GM19351 (cell line): ENCODE measurements at regions not wholly inside any gene's neighbourhood (a gene's known extent, or its start where the extent isn't known, plus 50 kb on each side); places are given as distances from the start of the nearest gene placed in this dataset.

Experiments used
- ATAC-seq: cut with Tn5 transposase; IDR thresholded peaks from one replicate; pipeline ENCODE4 v1.9.1; 2021; ENCODE audit warnings: mild to moderate bottlenecking, moderate library complexity; ENCODE audit not compliant: unreplicated experiment

DNA sequence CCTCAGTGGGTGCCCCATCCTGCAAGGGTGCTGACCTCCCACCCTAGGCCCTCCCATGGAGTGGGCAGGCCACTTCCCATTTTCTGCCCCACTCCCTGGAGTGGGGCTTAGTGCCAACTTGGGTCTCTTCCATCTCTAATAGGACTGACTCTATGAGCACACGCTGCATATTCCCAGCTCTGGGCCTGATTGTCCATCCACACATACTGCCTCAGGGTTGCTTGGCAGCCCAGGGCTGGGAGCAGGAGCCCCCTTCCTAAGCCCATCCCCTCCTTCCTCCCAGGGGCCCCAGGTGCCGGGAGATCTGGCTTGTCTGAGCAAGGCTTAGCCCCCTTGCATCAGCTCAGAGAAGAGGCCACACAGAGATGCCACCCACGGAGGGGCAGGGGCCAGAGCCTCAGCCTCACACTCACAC is 55.1 kb downstream of the PJA1 start:
- no peak for ATAC-seq

DNA sequence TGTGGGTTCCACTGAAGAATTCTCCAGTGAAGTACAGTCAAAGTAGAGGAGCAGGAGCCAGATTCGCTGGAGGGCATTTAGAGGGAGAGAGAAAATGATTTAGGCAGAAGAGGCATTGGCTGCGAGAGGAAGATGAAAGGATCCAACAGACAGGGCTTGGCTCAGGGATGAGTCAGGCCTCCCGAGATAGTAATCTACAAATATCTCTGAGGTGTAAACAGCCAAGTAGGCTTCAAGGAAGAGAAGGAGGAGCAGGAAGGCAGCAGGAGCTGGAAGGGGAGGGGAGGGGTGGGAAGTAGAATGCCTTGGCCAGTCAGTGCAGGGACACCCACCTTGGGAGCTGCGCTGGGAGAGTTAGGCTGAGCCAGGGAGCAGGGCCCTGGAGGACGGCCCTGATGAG is 55.5 kb downstream of the PJA1 start:
- ATAC-seq: no peak

GRCh38 chrX:69109036-69109663 is 56.1 kb downstream of the PJA1 start:
- ATAC-seq: no peak

DNA sequence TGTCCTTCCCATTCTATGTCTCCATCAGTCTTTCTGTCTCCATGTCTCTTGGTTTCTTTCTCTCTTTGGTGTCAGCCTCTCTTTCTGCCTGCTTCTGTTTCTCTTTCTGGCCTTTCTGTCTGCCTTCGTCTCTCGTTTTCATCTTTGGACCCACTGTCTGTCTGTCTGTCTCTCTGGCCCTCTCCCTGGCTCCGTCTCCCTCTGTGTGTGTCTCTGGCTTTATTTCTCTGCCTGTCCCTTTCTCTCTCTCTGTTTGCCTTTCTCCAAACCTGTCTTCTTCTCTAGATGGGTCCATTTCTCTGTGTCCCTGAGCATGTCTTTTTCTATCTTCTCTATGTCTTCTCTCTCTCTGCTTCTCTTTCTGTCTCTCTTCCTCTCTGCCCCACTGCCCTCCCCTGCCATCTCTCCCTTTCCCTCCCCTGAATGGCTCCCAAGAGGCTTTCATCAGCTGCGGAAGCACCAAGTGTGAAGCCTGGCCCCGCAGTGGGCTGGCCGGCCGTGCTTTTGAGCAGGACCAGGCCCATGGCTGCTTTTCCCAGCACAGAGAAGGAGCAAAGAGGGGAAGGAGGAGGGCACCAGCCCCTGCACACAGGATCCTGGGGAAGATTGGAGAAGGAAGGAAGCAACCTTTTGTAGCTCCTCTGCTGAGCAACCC is 57.4 kb downstream of the PJA1 start:
- ATAC-seq: no peak

DNA sequence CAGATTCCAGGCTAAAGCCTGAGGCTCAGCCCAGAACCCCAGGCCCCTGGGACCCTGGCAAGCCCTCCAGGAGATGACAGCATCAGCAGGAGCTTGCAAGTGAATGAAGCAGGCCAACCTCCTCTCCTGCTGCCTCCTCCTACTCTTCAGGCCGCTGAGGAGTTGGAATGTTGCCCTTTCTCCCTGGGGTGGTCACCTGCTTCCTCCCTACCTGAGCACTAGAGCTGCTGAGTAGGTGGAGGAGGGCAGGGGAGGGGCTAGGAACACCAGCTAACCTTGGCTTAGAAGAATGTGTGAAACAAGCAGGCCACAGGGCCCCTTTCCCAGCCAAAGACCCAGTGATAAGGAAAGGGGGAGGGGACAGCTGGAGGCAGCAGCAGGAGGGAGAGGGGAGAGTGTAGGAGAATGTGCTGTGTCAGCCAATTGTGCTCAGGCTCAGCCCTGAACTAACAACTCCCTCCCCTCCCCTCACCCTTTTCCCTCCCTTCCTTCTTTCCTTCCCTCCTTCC is 58.0 kb downstream of the PJA1 start:
- no peak for ATAC-seq

GRCh38 chrX:69104756-69105434 is 60.4 kb downstream of the PJA1 start:
- ATAC-seq: no peak

DNA sequence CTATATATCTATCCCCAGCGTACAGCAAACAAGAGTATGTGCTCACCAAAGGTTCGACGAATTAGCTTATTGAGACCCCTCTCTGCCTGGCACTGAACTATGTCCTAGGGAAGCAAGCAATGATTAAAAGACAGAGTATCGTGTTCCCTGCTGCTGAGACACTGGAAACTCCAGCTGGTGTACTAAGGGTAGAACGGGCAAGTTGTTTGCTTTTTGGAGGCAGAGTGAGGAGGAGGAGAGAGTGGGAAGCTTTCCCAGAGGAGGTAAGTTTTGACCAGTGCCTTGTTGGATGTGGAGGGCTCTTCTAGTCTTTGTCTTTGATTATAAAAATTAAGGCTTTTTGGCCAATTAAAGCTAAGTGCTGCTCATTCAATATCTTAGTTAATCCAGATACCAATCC is 61.7 kb downstream of the PJA1 start:
- ATAC-seq: no peak

GRCh38 chrX:69102612-69103194 is 62.5 kb downstream of the PJA1 start:
- ATAC-seq: no peak

GRCh38 chrX:69101683-69102251 is 63.5 kb downstream of the PJA1 start:
- ATAC-seq: no peak

- no peak for ATAC-seq
These were observed 64.8 kb downstream of the PJA1 start for GRCh38 chrX:69100478-69100877.

DNA sequence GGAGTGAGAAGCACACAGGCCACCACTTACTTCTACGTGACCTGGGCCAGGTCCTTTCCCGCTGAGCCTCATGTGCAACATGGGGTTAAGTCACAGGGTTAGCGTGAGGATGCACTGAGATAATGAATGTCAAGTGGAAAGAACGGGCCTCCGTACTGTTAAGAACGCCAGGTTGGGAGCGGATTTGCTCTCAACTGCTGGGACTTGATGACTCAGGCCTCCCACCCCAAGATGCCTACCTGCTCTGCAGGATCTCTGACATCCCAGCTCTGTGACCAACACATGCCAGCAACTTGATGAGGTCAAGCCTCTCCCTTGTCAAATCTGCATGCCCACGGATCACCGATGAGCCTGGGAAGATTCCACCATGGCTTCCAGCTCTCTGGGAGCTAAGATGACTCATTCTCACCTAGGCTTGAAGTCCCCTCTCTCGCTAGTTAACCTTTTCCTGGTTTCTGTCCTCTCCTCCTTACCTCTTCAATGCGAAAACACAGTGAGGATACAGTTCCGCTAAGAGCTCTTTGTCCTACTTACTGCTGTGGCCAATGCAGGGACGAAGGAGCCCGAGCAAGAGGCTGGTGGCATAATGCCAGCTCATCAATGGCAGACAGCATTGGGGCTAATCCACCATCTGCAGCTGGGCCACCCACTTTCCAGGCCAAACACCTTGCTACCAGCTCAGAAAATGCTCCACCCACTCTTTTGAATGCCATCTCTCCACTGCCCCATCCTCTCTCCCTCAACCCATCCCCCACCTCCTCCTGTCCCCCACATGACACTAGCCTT is 67.6 kb downstream of the PJA1 start:
- no peak for ATAC-seq

DNA sequence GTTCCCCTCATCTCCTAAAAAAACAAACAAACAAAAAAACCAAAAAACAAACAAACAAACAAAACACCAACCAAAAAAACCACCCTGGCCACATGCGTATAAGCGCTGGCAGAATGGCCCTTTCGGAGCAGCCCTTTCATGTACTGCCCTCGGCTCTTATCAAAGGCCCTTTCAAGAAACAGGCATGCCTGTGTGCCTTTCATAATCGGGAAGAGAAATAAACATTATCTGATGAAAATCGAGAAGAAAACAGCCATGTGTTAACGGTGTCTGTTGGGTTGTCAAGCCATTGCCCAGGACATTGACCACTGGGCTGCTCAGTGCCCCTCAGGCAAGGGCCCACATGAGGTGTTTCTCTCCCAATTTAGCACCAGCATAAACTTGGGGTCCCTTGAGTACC is 68.3 kb downstream of the PJA1 start:
- no peak for ATAC-seq

GRCh38 chrX:69094977-69095669 is 70.1 kb downstream of the PJA1 start:
- ATAC-seq: no peak

DNA sequence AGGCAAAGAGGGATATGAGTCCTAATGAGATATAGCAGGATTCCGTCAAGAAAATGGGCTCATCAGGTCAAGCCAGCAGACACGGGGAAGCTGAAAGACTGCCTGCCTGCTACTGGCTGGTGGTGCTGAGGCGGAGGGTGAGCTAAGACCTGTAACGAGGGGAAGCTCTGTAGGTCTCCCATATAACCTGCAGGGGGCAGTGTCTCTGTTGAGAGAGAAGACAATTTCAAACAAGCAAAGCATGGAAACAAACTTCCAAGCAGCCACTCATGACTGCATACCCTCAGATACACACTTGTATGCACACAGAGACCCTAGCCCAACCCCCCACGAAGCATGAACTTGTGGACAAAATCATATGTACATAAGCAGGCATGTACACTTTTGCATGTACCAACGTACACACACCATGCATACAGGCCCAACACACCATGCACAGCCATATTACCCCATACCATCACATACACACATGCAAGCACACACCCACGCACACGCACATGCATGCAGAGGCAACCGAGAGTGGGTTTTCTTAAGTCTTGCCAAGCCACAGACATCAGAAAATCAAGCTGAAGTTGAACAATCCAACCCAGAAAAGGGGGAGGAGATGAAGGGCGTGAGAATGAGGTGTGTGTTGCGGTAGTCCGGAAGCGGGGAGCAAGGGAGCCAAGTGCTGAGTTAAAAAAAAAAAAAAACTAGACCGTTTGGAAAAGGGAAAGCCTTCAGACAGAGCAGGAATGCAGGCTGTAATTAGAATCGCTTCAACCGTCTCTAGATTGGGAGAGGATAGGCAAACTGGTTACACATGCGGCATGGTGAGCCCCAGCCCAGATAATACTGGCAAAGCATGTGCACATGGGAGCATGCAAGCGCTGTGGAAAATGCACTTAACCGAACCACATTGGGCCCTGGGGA is 71.0 kb downstream of the PJA1 start:
- peak; percentile 90 for ATAC-seq

GRCh38 chrX:69090022-69090421 is 75.2 kb downstream of the PJA1 start:
- ATAC-seq: no peak

DNA sequence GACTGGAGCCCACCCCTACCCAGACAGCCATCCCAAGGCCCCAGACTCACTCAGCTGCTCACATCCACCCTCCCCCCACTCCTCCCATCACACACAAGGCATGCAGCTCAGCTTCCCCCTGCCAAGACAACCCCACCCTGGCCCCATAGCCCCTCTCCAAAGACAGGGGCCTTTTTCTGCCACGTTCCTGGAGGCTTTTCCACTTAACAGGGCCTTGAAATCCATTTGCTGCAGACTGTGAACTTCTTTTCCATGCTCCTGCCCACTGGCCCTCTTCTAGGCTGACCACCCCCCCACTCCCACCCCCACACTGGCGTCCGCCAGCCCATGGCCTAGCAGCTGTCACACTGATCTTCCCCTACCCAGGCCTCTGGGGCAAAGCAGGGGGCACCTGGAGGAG is 76.0 kb downstream of the PJA1 start:
- no peak for ATAC-seq

DNA sequence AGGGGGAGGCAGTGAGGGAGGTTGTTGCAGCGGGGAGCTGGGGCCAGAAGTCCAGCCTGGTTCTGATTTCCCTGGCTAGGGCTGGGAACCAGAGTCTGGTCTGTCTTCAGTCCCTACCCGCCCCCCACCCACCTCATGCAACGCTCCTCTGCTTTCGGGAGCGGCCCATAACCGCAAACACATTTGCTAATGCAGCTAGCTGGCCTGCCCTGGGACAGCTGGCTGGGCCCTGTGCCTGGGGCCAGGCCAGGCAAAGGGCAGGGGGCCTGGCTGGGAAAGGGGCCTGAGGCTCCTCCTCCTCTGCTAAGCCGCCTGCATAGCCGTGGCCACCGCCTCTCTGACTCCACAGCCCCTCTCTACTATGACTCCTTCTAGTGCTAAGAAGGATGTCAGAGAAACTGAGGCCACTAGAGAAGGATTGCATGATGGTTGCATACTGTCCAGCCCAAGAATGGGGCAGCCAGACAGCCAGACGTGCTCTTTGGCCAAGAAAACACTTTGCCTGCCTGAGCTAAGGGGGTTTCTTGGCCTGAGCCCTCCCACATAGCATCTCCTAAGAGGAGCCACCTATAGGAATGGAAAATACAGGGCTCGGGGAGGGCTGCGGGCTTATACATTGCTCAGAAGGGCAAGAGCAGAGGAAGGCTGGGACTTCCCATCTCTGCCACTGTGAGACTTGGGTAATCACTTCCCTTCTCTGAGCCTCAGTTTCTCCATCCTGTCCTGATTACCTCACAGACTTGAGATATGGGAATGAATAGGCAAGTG is 76.9 kb downstream of the PJA1 start:
- ATAC-seq: no peak

DNA sequence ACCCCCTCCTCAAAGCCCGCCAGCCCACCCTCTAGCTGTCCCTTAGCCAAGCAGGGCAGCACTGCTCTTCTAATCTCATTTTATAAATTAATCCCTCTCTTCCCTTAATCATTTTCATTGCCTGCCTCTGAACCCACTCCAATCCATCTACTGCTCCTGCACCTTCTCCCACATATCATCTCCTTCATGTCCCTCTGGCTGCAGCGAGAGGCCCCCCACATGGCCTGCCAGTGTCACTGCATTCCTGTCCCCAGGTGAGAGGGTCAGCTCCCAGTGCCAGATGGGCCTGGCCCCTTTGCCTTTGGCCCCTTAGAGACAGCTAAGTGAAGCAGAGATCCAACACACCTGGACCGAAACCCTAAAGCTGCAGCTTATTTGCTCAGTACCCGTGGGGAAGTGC is 79.4 kb downstream of the PJA1 start:
- no peak for ATAC-seq
